ENCODE measurements at regions not wholly inside any gene's neighbourhood (a gene's known extent, or its start where the extent isn't known, plus 50 kb on each side); places are given as distances from the start of the nearest gene placed in this dataset.
"Not testable (repeated sequence)": the region's sequence is repeated elsewhere in the genome, so short reads cannot be mapped to it uniquely, and the experiment has no call there.

GRCh38 chr6:79399499-79399898 lies 137.7 kb downstream of the LCA5 start:
- TF ChIP-seq CTCF (IDR thresholded peaks at IDR 0.05; ENCODE audit: borderline replicate concordance, control extremely low read depth, extremely low read depth, insufficient read depth, missing control alignments) = no peak
- in situ Hi-C loops (cut with MboI; ENCODE audit: low sequenced_read_pairs, unreplicated experiment) = no loop called here
- DNase-seq (ENCODE audit: low spot score) = no peak

GRCh38 chr6:79398617-79399016 lies 138.6 kb downstream of the LCA5 start:
- in situ Hi-C loops (cut with MboI; ENCODE audit: low sequenced_read_pairs, unreplicated experiment); DNase-seq (ENCODE audit: low spot score): not testable (repeated sequence)

GRCh38 chr6:79396625-79397024 lies 140.6 kb downstream of the LCA5 start:
- in situ Hi-C loops (cut with MboI; ENCODE audit: low sequenced_read_pairs, unreplicated experiment) = no loop called here

GRCh38 chr6:79394690-79395089 lies 142.5 kb downstream of the LCA5 start:
- in situ Hi-C loops (cut with MboI; ENCODE audit: low sequenced_read_pairs, unreplicated experiment) = no loop called here
- no peak for DNase-seq (ENCODE audit: low spot score)
- TF ChIP-seq CTCF (IDR thresholded peaks at IDR 0.05; ENCODE audit: borderline replicate concordance, control extremely low read depth, extremely low read depth, insufficient read depth, missing control alignments) = no peak

More at GRCh38 chr6:79396625-79397024, 140.6 kb downstream of the LCA5 start:
- TF ChIP-seq CTCF (IDR thresholded peaks at IDR 0.05; ENCODE audit: borderline replicate concordance, control extremely low read depth, extremely low read depth, insufficient read depth, missing control alignments) = no peak
- DNase-seq (ENCODE audit: low spot score) = no peak

GRCh38 chr6:79392094-79392493 lies 145.1 kb downstream of the LCA5 start:
- in situ Hi-C loops (cut with MboI; ENCODE audit: low sequenced_read_pairs, unreplicated experiment) = no loop called here
- DNase-seq (ENCODE audit: low spot score) = no peak

GRCh38 chr6:79391480-79391879 lies 145.8 kb downstream of the LCA5 start:
- TF ChIP-seq CTCF (IDR thresholded peaks at IDR 0.05; ENCODE audit: borderline replicate concordance, control extremely low read depth, extremely low read depth, insufficient read depth, missing control alignments) = no peak
- DNase-seq (ENCODE audit: low spot score) = no peak
- in situ Hi-C loops (cut with MboI; ENCODE audit: low sequenced_read_pairs, unreplicated experiment) = no loop called here

More at GRCh38 chr6:79392094-79392493, 145.1 kb downstream of the LCA5 start:
- TF ChIP-seq CTCF (IDR thresholded peaks at IDR 0.05; ENCODE audit: borderline replicate concordance, control extremely low read depth, extremely low read depth, insufficient read depth, missing control alignments) = no peak

GRCh38 chr6:79385893-79386292 lies 151.3 kb downstream of the LCA5 start:
- no peak for TF ChIP-seq CTCF (IDR thresholded peaks at IDR 0.05; ENCODE audit: borderline replicate concordance, control extremely low read depth, extremely low read depth, insufficient read depth, missing control alignments)
- no peak for DNase-seq (ENCODE audit: low spot score)
- in situ Hi-C loops (cut with MboI; ENCODE audit: low sequenced_read_pairs, unreplicated experiment) = no loop called here

Data from GM13976 (cell line).